ENCODE measurements at regions not wholly inside any gene's neighbourhood (a gene's known extent, or its start where the extent isn't known, plus 50 kb on each side); places are given as distances from the start of the nearest gene placed in this dataset.
"Not testable (repeated sequence)": the region's sequence is repeated elsewhere in the genome, so short reads cannot be mapped to it uniquely, and the experiment has no call there.

DNA sequence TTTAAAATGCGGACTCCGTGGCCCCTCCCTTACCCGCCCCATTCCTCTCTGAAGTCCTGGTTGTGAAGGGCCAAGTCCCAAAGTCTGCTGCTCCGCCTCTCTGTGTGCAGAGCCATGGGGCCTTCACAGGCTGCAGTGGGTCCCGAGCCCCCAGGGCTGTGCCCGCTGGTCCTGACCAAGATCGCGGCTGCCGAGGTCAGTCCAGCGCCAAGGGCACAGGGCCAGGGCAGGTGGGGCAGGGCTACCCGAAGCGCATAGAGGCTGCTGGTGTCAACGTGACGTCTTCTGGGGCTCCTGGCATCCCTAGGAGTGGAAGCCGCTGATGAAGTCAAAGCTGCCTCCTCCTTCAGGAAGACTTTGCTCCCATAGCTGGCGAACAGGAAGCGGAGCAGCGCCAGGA is 858.8 kb downstream of the TUBA3C start:
- not testable (repeated sequence) for H3K27me3 Mint-ChIP-seq (ENCODE audit: insufficient read depth, low read depth, poor library complexity); H3K27ac Mint-ChIP-seq; H3K4me1 ChIP-seq (ENCODE audit: insufficient read depth); H3K27me3 ChIP-seq (ENCODE audit: insufficient read depth); H3K9me2 ChIP-seq (ENCODE audit: insufficient read depth); H2AFZ ChIP-seq; H3K4me2 ChIP-seq; H3K4me3 Mint-ChIP-seq; H3K36me3 ChIP-seq (ENCODE audit: insufficient read depth); ATAC-seq; H3K27ac ChIP-seq (ENCODE audit: low read depth); DNase-seq (ENCODE audit: low spot score); H4K20me1 ChIP-seq (replicated peaks; ENCODE audit: insufficient read depth); H3F3A ChIP-seq (replicated peaks; ENCODE audit: low read depth); H3K4me1 Mint-ChIP-seq; H3K79me2 ChIP-seq (replicated peaks; ENCODE audit: insufficient read depth); H3K4me3 ChIP-seq
- Mint-ChIP-seq H3K9me3 (peaks cover 48% of the 10 kb centered on the region), H3K36me3 (ENCODE audit: low read depth) (peaks cover 12% of the 10 kb centered on the region)

DNA sequence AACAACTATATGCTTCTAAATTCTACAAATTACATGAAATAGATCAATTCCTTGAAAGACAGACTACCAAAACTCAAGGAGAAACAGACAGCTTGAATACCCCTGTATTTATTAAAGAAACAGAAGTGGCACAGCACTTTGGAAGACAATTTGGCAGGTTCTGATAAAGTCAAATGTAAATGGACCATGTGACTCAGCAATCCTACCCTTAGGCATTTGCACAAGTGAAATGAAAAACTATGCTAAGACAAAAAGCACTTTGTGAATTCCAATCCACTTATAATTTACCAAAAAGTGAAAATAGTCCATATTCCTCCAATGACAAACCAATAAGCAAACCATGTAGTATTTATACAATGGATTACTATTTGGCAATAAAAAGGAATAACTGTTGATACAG is 862.0 kb downstream of the TUBA3C start:
- Mint-ChIP-seq H3K36me3 (ENCODE audit: low read depth) (peaks cover 17% of the 10 kb centered on the region), H3K9me3 (peaks cover 63% of the 10 kb centered on the region)
- H3K4me3 Mint-ChIP-seq; H3K27ac Mint-ChIP-seq; H3K27me3 Mint-ChIP-seq (ENCODE audit: insufficient read depth, low read depth, poor library complexity); H3K4me1 Mint-ChIP-seq; DNase-seq (ENCODE audit: low spot score); H3K4me1 ChIP-seq (ENCODE audit: insufficient read depth); H3K36me3 ChIP-seq (ENCODE audit: insufficient read depth); H3K27me3 ChIP-seq (ENCODE audit: insufficient read depth); H3K79me2 ChIP-seq (replicated peaks; ENCODE audit: insufficient read depth); H3K27ac ChIP-seq (ENCODE audit: low read depth); H4K20me1 ChIP-seq (replicated peaks; ENCODE audit: insufficient read depth); H3K4me2 ChIP-seq; H3K4me3 ChIP-seq; H2AFZ ChIP-seq; H3K9me2 ChIP-seq (ENCODE audit: insufficient read depth); ATAC-seq; H3F3A ChIP-seq (replicated peaks; ENCODE audit: low read depth): not testable (repeated sequence)

DNA sequence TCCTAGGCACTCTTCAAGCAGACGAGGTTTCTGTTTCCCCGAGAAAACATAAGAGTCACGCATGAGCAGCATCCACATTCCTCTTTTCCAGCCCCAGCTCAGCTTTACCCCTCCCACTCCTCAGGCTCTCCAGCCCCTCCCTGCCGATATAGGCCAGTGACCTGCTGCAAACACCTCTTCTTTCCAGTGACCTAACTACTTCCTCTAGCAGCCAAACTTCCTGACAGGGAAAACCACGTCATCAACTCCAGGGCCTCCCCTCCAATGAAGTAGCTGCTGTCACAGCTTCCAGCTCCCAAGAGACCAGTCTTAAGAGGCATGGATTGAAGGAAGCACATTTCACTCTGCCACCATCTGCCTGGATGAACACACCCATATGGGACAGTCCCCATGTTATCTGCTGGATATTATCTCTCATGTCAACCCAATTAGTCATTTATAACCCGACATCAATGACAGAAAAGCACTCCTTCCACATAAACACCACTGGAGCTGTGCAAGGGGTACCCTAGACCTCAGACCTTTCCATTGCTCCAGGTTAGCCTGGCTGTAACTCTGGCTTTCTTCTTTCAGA is 878.3 kb downstream of the TUBA3C start:
- H3K9me2 ChIP-seq (ENCODE audit: insufficient read depth); H3K27me3 ChIP-seq (ENCODE audit: insufficient read depth); H3K79me2 ChIP-seq (replicated peaks; ENCODE audit: insufficient read depth); H3K27ac Mint-ChIP-seq; H3K4me1 Mint-ChIP-seq; H3K4me2 ChIP-seq; H3K4me1 ChIP-seq (ENCODE audit: insufficient read depth); ATAC-seq; H2AFZ ChIP-seq; H3K36me3 ChIP-seq (ENCODE audit: insufficient read depth); DNase-seq (ENCODE audit: low spot score); H4K20me1 ChIP-seq (replicated peaks; ENCODE audit: insufficient read depth); H3F3A ChIP-seq (replicated peaks; ENCODE audit: low read depth); H3K4me3 Mint-ChIP-seq; H3K4me3 ChIP-seq; H3K27ac ChIP-seq (ENCODE audit: low read depth); H3K27me3 Mint-ChIP-seq (ENCODE audit: insufficient read depth, low read depth, poor library complexity): not testable (repeated sequence)
- Mint-ChIP-seq H3K9me3 (peaks cover 83% of the 10 kb centered on the region), H3K36me3 (ENCODE audit: low read depth) (peaks cover 23% of the 10 kb centered on the region)

DNA sequence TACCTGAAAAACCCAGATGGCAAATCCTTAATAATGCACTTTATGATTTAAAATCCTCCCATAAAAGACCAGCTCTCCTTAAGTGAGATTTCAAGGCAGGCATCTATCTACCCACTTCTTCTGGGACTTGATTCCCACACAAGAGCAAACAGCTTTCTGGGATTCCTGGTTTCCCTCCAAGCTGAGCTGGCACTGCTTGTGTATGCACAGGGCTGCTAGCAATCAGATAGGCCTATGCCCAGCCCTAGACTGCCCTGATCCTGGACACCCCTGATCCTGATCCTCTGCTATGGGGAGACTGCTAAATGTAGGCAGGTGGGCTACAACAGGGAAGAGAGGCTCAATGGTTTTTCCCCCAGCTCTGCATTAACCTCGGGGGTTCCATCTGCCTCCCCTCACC is 880.7 kb downstream of the TUBA3C start:
- H4K20me1 ChIP-seq (replicated peaks; ENCODE audit: insufficient read depth); H3K4me3 Mint-ChIP-seq; ATAC-seq; H3K9me2 ChIP-seq (ENCODE audit: insufficient read depth); H3K4me3 ChIP-seq; H2AFZ ChIP-seq; H3K27ac ChIP-seq (ENCODE audit: low read depth); H3K4me1 Mint-ChIP-seq; H3K27ac Mint-ChIP-seq; H3F3A ChIP-seq (replicated peaks; ENCODE audit: low read depth); H3K27me3 Mint-ChIP-seq (ENCODE audit: insufficient read depth, low read depth, poor library complexity); H3K4me2 ChIP-seq; H3K79me2 ChIP-seq (replicated peaks; ENCODE audit: insufficient read depth); H3K4me1 ChIP-seq (ENCODE audit: insufficient read depth); H3K27me3 ChIP-seq (ENCODE audit: insufficient read depth); H3K36me3 ChIP-seq (ENCODE audit: insufficient read depth); DNase-seq (ENCODE audit: low spot score): not testable (repeated sequence)
- H3K36me3 Mint-ChIP-seq (ENCODE audit: low read depth): peaks cover 31% of the 10 kb centered on the region
- peaks cover 73% of the 10 kb centered on the region for H3K9me3 Mint-ChIP-seq

DNA sequence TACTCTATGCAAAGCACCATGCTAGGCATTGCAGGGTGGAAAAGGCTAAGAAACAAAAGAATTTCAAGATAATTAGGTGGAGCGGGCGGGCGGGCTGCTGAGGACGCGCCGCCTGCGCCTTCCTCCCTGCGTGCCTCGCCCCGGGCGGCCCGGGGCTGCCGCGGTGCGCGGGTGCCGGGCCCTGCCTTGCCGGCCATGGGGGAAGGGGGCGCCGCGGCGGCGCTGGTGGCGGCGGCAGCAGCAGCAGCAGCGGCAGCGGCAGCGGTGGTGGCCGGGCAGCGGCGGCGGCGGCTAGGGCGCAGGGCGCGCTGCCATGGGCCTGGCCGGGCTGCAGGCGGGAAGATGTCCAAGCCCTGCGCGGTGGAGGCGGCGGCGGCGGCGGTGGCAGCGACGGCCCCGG is 884.3 kb downstream of the TUBA3C start:
- H3F3A ChIP-seq (replicated peaks; ENCODE audit: low read depth); H3K27ac Mint-ChIP-seq; H3K27ac ChIP-seq (ENCODE audit: low read depth); H3K4me3 ChIP-seq; H3K27me3 ChIP-seq (ENCODE audit: insufficient read depth); H3K79me2 ChIP-seq (replicated peaks; ENCODE audit: insufficient read depth); H4K20me1 ChIP-seq (replicated peaks; ENCODE audit: insufficient read depth); H3K4me2 ChIP-seq; H3K9me2 ChIP-seq (ENCODE audit: insufficient read depth); H3K4me1 Mint-ChIP-seq; H3K36me3 ChIP-seq (ENCODE audit: insufficient read depth); H3K27me3 Mint-ChIP-seq (ENCODE audit: insufficient read depth, low read depth, poor library complexity); ATAC-seq; H2AFZ ChIP-seq; H3K4me3 Mint-ChIP-seq; H3K4me1 ChIP-seq (ENCODE audit: insufficient read depth): not testable (repeated sequence)
- peaks cover 56% of the 10 kb centered on the region for H3K9me3 Mint-ChIP-seq
- peaks cover 21% of the 10 kb centered on the region for H3K36me3 Mint-ChIP-seq (ENCODE audit: low read depth)
- peak; percentile 0 for DNase-seq (ENCODE audit: low spot score)

DNA sequence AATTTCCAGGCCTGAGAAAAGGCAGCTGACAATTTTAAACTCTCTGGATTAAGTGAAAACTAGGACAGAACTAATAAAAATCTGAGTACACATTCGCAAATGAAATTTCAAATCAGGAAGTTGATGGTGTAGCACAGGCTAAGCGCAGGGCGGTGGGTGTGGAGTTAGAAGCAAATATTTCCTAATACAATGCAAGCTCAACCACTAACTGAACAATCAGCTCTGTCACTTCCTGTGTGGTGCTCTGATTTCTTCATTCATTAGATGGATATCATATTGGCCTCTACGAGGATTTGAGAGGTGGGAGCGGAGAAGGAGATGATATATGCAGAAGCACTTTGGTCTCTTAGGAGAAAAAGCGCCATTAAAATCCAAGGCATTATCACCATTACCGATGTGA is 885.0 kb downstream of the TUBA3C start:
- Mint-ChIP-seq H3K36me3 (ENCODE audit: low read depth) (peaks cover 14% of the 10 kb centered on the region), H3K9me3 (peaks cover 52% of the 10 kb centered on the region)
- H3F3A ChIP-seq (replicated peaks; ENCODE audit: low read depth); H3K4me1 ChIP-seq (ENCODE audit: insufficient read depth); H3K4me3 ChIP-seq; H3K9me2 ChIP-seq (ENCODE audit: insufficient read depth); H3K36me3 ChIP-seq (ENCODE audit: insufficient read depth); DNase-seq (ENCODE audit: low spot score); H3K27ac Mint-ChIP-seq; H3K4me3 Mint-ChIP-seq; H3K27me3 Mint-ChIP-seq (ENCODE audit: insufficient read depth, low read depth, poor library complexity); H3K27ac ChIP-seq (ENCODE audit: low read depth); H4K20me1 ChIP-seq (replicated peaks; ENCODE audit: insufficient read depth); H3K27me3 ChIP-seq (ENCODE audit: insufficient read depth); H3K4me2 ChIP-seq; H3K4me1 Mint-ChIP-seq; H3K79me2 ChIP-seq (replicated peaks; ENCODE audit: insufficient read depth); ATAC-seq; H2AFZ ChIP-seq: not testable (repeated sequence)

DNA sequence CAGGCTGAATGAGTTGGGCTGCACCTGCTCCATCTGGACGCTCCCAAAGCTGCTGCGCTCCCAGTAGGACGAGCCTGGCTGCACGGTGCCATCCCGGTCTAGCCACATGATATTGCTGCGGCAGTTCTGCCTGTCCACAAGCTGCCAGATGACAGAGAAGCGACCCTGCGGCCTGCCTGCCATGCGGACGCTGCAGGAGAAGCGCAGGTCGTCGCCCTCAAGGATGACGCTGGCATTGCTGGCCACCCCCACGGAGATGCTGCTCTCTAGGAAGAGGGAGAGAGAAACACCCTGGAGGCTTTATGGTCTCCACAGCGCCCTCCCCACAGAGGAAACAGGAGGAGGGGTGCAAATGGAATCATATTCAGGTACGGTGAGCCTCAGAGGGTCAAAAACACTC is 887.3 kb downstream of the TUBA3C start:
- H3K27me3 ChIP-seq (ENCODE audit: insufficient read depth); H3K27ac Mint-ChIP-seq; H3K4me3 ChIP-seq; H3K27me3 Mint-ChIP-seq (ENCODE audit: insufficient read depth, low read depth, poor library complexity); H3K9me2 ChIP-seq (ENCODE audit: insufficient read depth); H3K27ac ChIP-seq (ENCODE audit: low read depth); H3K79me2 ChIP-seq (replicated peaks; ENCODE audit: insufficient read depth); H3K4me2 ChIP-seq; ATAC-seq; H2AFZ ChIP-seq; DNase-seq (ENCODE audit: low spot score); H3K4me1 ChIP-seq (ENCODE audit: insufficient read depth); H3K36me3 ChIP-seq (ENCODE audit: insufficient read depth); H3K4me1 Mint-ChIP-seq; H4K20me1 ChIP-seq (replicated peaks; ENCODE audit: insufficient read depth); H3K4me3 Mint-ChIP-seq; H3F3A ChIP-seq (replicated peaks; ENCODE audit: low read depth): not testable (repeated sequence)
- Mint-ChIP-seq H3K36me3 (ENCODE audit: low read depth) (peaks cover 16% of the 10 kb centered on the region), H3K9me3 (peaks cover 53% of the 10 kb centered on the region)
